Activated CD8-positive, alpha-beta memory T cell treated with anti-CD3 and anti-CD28 coated beads for 1 hour (primary cell): ENCODE measurements at regions not wholly inside any gene's neighbourhood (a gene's known extent, or its start where the extent isn't known, plus 50 kb on each side); places are given as distances from the start of the nearest gene placed in this dataset.
"Not testable (repeated sequence)": the region's sequence is repeated elsewhere in the genome, so short reads cannot be mapped to it uniquely, and the experiment has no call there.

Experiments used
- DNase-seq, 2 donors: peaks; one replicate each; pipeline ENCODE4 v3.0.0-alpha.2; 2020; ENCODE audit warnings: low read depth in 1 of 2; ENCODE audit errors: extremely low read depth in 1 of 2

- no peak for DNase-seq
Observed at GRCh38 chr5:153350175-153350883, 140.1 kb upstream of the GRIA1 start.

GRCh38 chr5:153352685-153353219 lies 137.7 kb upstream of the GRIA1 start:
- DNase-seq: no peak

- DNase-seq: no peak
Observed at GRCh38 chr5:153357493-153358112, 132.9 kb upstream of the GRIA1 start.

GRCh38 chr5:153358315-153358976 lies 132.0 kb upstream of the GRIA1 start:
- no peak for DNase-seq

GRCh38 chr5:153360860-153361259 lies 129.6 kb upstream of the GRIA1 start:
- DNase-seq: no peak

- DNase-seq: no peak
Observed at GRCh38 chr5:153361735-153362409, 128.6 kb upstream of the GRIA1 start.

GRCh38 chr5:153365547-153365946 lies 124.9 kb upstream of the GRIA1 start:
- no peak for DNase-seq

GRCh38 chr5:153367466-153367865 lies 123.0 kb upstream of the GRIA1 start:
- no peak for DNase-seq

GRCh38 chr5:153372425-153373129 lies 117.9 kb upstream of the GRIA1 start:
- DNase-seq: no peak

- DNase-seq: no peak
Observed at GRCh38 chr5:153373130-153373498, 117.4 kb upstream of the GRIA1 start.

GRCh38 chr5:153381630-153382029 lies 108.8 kb upstream of the GRIA1 start:
- not testable (repeated sequence) for DNase-seq

GRCh38 chr5:153390569-153390968 lies 99.9 kb upstream of the GRIA1 start:
- DNase-seq: no peak

- no peak for DNase-seq
Observed at GRCh38 chr5:153399595-153399994, 90.9 kb upstream of the GRIA1 start.

- DNase-seq: no peak
Observed at GRCh38 chr5:153400931-153401330, 89.5 kb upstream of the GRIA1 start.

GRCh38 chr5:153402550-153402949 lies 87.9 kb upstream of the GRIA1 start:
- no peak for DNase-seq

- no peak for DNase-seq
Observed at GRCh38 chr5:153403470-153403869, 87.0 kb upstream of the GRIA1 start.

GRCh38 chr5:153404747-153405146 lies 85.7 kb upstream of the GRIA1 start:
- no peak for DNase-seq

- no peak for DNase-seq
Observed at GRCh38 chr5:153421676-153422075, 68.8 kb upstream of the GRIA1 start.

- no peak for DNase-seq
Observed at GRCh38 chr5:153425914-153426313, 64.6 kb upstream of the GRIA1 start.

GRCh38 chr5:153429761-153430380 lies 60.6 kb upstream of the GRIA1 start:
- no peak for DNase-seq
